ENCODE measurements at regions not wholly inside any gene's neighbourhood (a gene's known extent, or its start where the extent isn't known, plus 50 kb on each side); places are given as distances from the start of the nearest gene placed in this dataset.
"Not testable (repeated sequence)": the region's sequence is repeated elsewhere in the genome, so short reads cannot be mapped to it uniquely, and the experiment has no call there.

DNA sequence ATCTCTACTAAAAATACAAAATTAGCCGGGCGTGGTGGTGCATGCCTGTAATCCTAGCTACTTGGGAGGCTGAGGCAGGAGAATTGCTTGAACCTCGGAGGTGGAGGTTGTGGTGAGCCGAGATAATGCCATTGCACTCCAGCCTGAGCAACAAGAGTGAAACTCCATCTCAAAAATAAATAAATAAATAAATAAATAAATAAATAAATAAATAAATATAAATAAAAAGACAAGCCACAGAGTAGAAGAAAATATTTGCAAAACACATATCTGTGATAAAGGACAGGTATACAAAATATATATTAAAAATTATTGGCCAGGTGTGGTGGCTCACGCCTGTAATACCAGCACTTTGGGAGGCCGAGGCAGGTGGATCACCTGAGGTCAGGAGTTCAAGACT is 96.0 kb downstream of the MRPL57 start:
- H3K4me1 Mint-ChIP-seq (ENCODE audit: low read depth, unreplicated experiment); H2AFZ ChIP-seq (ENCODE audit: low read depth, low read length); H3K27ac ChIP-seq (ENCODE audit: low read depth, low read length); H3K27ac Mint-ChIP-seq (ENCODE audit: unreplicated experiment); H3K9me3 Mint-ChIP-seq (ENCODE audit: unreplicated experiment); H3K36me3 Mint-ChIP-seq (ENCODE audit: low read depth, unreplicated experiment); H4K20me1 ChIP-seq (ENCODE audit: insufficient read depth, low read length); H3K36me3 ChIP-seq (ENCODE audit: insufficient read depth, low read length); H3K4me3 Mint-ChIP-seq (ENCODE audit: unreplicated experiment); H3K4me1 ChIP-seq (ENCODE audit: insufficient read depth, low read length); FAIRE-seq; H3K4me3 ChIP-seq (ENCODE audit: insufficient read depth, low read depth, low read length); H3K79me2 ChIP-seq (ENCODE audit: insufficient read depth, low read length); H3K27me3 Mint-ChIP-seq (ENCODE audit: low read depth, unreplicated experiment); H3K9ac ChIP-seq (ENCODE audit: low read length); DNase-seq (ENCODE audit: low read depth); H3K27me3 ChIP-seq (ENCODE audit: insufficient read depth, low read length); H3K4me2 ChIP-seq (ENCODE audit: low read length); H3K9me3 ChIP-seq (ENCODE audit: insufficient read depth, low read depth, low read length): not testable (repeated sequence)

DNA sequence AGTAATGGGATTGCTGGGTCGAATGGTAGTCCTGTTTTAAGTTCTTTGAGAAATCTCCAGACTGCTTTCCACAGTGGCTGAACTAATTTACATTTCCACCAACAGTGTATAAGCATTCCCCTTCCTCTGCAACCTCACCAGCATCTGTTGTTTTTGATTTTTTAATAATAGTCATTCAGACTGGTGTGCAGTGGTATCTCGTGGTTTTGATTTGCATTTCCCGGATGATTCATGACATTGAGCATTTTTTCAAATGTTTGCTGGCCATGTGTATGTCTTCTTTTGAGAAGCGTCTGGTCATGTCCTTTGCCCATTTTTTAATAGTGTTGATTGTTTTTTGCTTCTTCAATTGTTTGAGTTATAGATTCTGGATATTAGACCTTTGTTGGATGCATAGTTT is 98.0 kb downstream of the MRPL57 start:
- not testable (repeated sequence) for H2AFZ ChIP-seq (ENCODE audit: low read depth, low read length); DNase-seq (ENCODE audit: low read depth); H3K36me3 Mint-ChIP-seq (ENCODE audit: low read depth, unreplicated experiment); H3K9me3 Mint-ChIP-seq (ENCODE audit: unreplicated experiment); H3K9me3 ChIP-seq (ENCODE audit: insufficient read depth, low read depth, low read length); H3K27me3 Mint-ChIP-seq (ENCODE audit: low read depth, unreplicated experiment); H3K27ac ChIP-seq (ENCODE audit: low read depth, low read length); H3K4me2 ChIP-seq (ENCODE audit: low read length); H3K36me3 ChIP-seq (ENCODE audit: insufficient read depth, low read length); H3K27me3 ChIP-seq (ENCODE audit: insufficient read depth, low read length); H3K4me1 Mint-ChIP-seq (ENCODE audit: low read depth, unreplicated experiment); FAIRE-seq; H3K4me3 Mint-ChIP-seq (ENCODE audit: unreplicated experiment); H3K27ac Mint-ChIP-seq (ENCODE audit: unreplicated experiment); H4K20me1 ChIP-seq (ENCODE audit: insufficient read depth, low read length); H3K4me1 ChIP-seq (ENCODE audit: insufficient read depth, low read length); H3K9ac ChIP-seq (ENCODE audit: low read length); H3K4me3 ChIP-seq (ENCODE audit: insufficient read depth, low read depth, low read length); H3K79me2 ChIP-seq (ENCODE audit: insufficient read depth, low read length)

DNA sequence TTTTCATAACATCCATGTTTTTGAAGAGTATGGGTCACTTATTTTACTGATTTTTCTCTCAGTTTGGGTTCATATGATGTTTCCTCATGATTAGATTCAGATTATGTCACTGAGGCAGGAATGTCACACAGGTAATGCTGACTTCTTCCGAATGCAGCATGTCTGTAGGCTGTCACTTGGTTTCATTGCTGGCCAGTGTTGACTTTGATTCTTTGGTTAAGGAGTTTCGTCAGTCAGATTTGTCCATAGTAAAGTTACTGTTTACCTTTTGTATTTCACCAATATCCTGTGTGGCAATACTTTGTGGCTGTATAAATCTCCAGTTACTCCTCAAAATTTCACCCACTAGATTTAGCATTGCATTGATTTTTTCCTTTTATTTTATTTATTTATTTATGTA is 105.6 kb downstream of the MRPL57 start:
- no peak overlapping the region for H3K9ac ChIP-seq (ENCODE audit: low read length)
- H3K4me1 ChIP-seq (ENCODE audit: insufficient read depth, low read length), result no peaks in the 10 kb centered on the region
- no peak overlapping the region for H3K4me2 ChIP-seq (ENCODE audit: low read length)
- H4K20me1 ChIP-seq (ENCODE audit: insufficient read depth, low read length), result no peaks in the 10 kb centered on the region
- H3K27me3 Mint-ChIP-seq (ENCODE audit: low read depth, unreplicated experiment), result no peaks in the 10 kb centered on the region
- no peak overlapping the region for H3K4me3 Mint-ChIP-seq (ENCODE audit: unreplicated experiment)
- H3K36me3 ChIP-seq (ENCODE audit: insufficient read depth, low read length), result no peaks in the 10 kb centered on the region
- TF ChIP-seq EZH2 (IDR thresholded peaks at IDR 0.05; ENCODE audit: insufficient read depth, low read length), result no peak
- TF ChIP-seq, protein P1, sequence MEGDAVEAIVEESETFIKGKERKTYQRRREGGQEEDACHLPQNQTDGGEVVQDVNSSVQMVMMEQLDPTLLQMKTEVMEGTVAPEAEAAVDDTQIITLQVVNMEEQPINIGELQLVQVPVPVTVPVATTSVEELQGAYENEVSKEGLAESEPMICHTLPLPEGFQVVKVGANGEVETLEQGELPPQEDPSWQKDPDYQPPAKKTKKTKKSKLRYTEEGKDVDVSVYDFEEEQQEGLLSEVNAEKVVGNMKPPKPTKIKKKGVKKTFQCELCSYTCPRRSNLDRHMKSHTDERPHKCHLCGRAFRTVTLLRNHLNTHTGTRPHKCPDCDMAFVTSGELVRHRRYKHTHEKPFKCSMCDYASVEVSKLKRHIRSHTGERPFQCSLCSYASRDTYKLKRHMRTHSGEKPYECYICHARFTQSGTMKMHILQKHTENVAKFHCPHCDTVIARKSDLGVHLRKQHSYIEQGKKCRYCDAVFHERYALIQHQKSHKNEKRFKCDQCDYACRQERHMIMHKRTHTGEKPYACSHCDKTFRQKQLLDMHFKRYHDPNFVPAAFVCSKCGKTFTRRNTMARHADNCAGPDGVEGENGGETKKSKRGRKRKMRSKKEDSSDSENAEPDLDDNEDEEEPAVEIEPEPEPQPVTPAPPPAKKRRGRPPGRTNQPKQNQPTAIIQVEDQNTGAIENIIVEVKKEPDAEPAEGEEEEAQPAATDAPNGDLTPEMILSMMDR (IDR thresholded peaks at IDR 0.05; ENCODE audit: insufficient read depth, low read depth, low read length), result no peak
- no peak overlapping the region for H3K27ac Mint-ChIP-seq (ENCODE audit: unreplicated experiment)
- no peak for DNase-seq (ENCODE audit: low read depth)
- H3K9me3 Mint-ChIP-seq (ENCODE audit: unreplicated experiment), result no peaks in the 10 kb centered on the region
- no peak for FAIRE-seq
- H3K79me2 ChIP-seq (ENCODE audit: insufficient read depth, low read length), result no peaks in the 10 kb centered on the region
- H3K36me3 Mint-ChIP-seq (ENCODE audit: low read depth, unreplicated experiment), result no peaks in the 10 kb centered on the region
- no peaks in the 10 kb centered on the region for H3K9me3 ChIP-seq (ENCODE audit: insufficient read depth, low read depth, low read length)
- H3K4me1 Mint-ChIP-seq (ENCODE audit: low read depth, unreplicated experiment), result no peaks in the 10 kb centered on the region
- H3K27ac ChIP-seq (ENCODE audit: low read depth, low read length), result no peak overlapping the region
- H3K4me3 ChIP-seq (ENCODE audit: insufficient read depth, low read depth, low read length), result no peak overlapping the region
- H2AFZ ChIP-seq (ENCODE audit: low read depth, low read length), result no peak overlapping the region
- H3K27me3 ChIP-seq (ENCODE audit: insufficient read depth, low read length), result peaks cover 3% of the 10 kb centered on the region
